HUDEP-2 (cell line): ENCODE measurements at regions not wholly inside any gene's neighbourhood (a gene's known extent, or its start where the extent isn't known, plus 50 kb on each side); places are given as distances from the start of the nearest gene placed in this dataset.

Experiments used
- DNase-seq, 76 experiments: peaks; one replicate each; lab custom pipeline; 2025; ENCODE audit not compliant: unreplicated experiment in 76 of 76; lab: John Stamatoyannopoulos, UW

GRCh38 chr9:110106661-110107060 lies 101.3 kb downstream of the C9orf152 start:
- no peak for DNase-seq

GRCh38 chr9:110109333-110110092 lies 98.4 kb downstream of the C9orf152 start:
- no peak for DNase-seq

GRCh38 chr9:110110154-110110553 lies 97.8 kb downstream of the C9orf152 start:
- DNase-seq: no peak

- no peak for DNase-seq
Observed at GRCh38 chr9:110111868-110112267, 96.1 kb downstream of the C9orf152 start.

- DNase-seq: no peak
Observed at GRCh38 chr9:110112792-110113191, 95.2 kb downstream of the C9orf152 start.

GRCh38 chr9:110114086-110114858 lies 93.7 kb downstream of the C9orf152 start:
- no peak for DNase-seq

GRCh38 chr9:110114859-110115201 lies 93.1 kb downstream of the C9orf152 start:
- DNase-seq: no peak

GRCh38 chr9:110115341-110115820 lies 92.6 kb downstream of the C9orf152 start:
- DNase-seq: no peak

- DNase-seq: no peak
Observed at GRCh38 chr9:110115826-110116542, 92.0 kb downstream of the C9orf152 start.

GRCh38 chr9:110116543-110116885 lies 91.4 kb downstream of the C9orf152 start:
- no peak for DNase-seq

GRCh38 chr9:110121170-110121569 lies 86.8 kb downstream of the C9orf152 start:
- no peak for DNase-seq

- no peak for DNase-seq
Observed at GRCh38 chr9:110123341-110124095, 84.4 kb downstream of the C9orf152 start.

- no peak for DNase-seq
Observed at GRCh38 chr9:110124439-110124838, 83.5 kb downstream of the C9orf152 start.

- DNase-seq: no peak
Observed at GRCh38 chr9:110125207-110125751, 82.7 kb downstream of the C9orf152 start.

- no peak for DNase-seq
Observed at GRCh38 chr9:110125763-110126351, 82.1 kb downstream of the C9orf152 start.

GRCh38 chr9:110126499-110126941 lies 81.4 kb downstream of the C9orf152 start:
- DNase-seq: no peak

- no peak for DNase-seq
Observed at GRCh38 chr9:110126986-110127864, 80.7 kb downstream of the C9orf152 start.

- no peak for DNase-seq
Observed at GRCh38 chr9:110128664-110129329, 79.2 kb downstream of the C9orf152 start.

GRCh38 chr9:110129425-110129824 lies 78.5 kb downstream of the C9orf152 start:
- DNase-seq: no peak
